ENCODE measurements at regions not wholly inside any gene's neighbourhood (a gene's known extent, or its start where the extent isn't known, plus 50 kb on each side); places are given as distances from the start of the nearest gene placed in this dataset.

- Histone ChIP-seq H3K9me2 (replicated peaks; ENCODE audit: insufficient read depth, low read length) (no peaks in the 10 kb centered on the region), H3K9ac (ENCODE audit: low read length) (no peak overlapping the region), H3K4me2 (ENCODE audit: low read depth, low read length, poor library complexity, severe bottlenecking) (no peak overlapping the region), H3F3A (ENCODE audit: insufficient read depth) (no peaks in the 10 kb centered on the region), H3K9me3 (ENCODE audit: insufficient read depth, low read length) (no peaks in the 10 kb centered on the region), H3K79me2 (ENCODE audit: insufficient read depth, low read length) (no peaks in the 10 kb centered on the region), H4K20me1 (ENCODE audit: low read depth, low read length) (no peaks in the 10 kb centered on the region), H3K27ac (ENCODE audit: low read depth, low read length) (no peak overlapping the region), H3K27me3 (ENCODE audit: low read length) (no peaks in the 10 kb centered on the region), H3K36me3 (ENCODE audit: low read length) (no peaks in the 10 kb centered on the region), H3K4me3 (ENCODE audit: insufficient read depth, low read length, poor library complexity, severe bottlenecking) (no peak overlapping the region), H2AFZ (ENCODE audit: low read depth, low read length, severe bottlenecking) (no peak overlapping the region)
- TF ChIP-seq CTCF (IDR thresholded peaks at IDR 0.05; ENCODE audit: insufficient read depth, low read length, poor library complexity, severe bottlenecking) (no peak), EZH2phosphoT487 (conservative IDR thresholded peaks at IDR 0.05; ENCODE audit: low read length) (no peak)
Observed at GRCh38 chr18:11429876-11430275, 179.5 kb upstream of the SLC35G4 start.

- H3K36me3 ChIP-seq (ENCODE audit: low read length) = no peaks in the 10 kb centered on the region
- H3K4me3 ChIP-seq (ENCODE audit: insufficient read depth, low read length, poor library complexity, severe bottlenecking) = no peak overlapping the region
Observed at GRCh38 chr18:11425211-11425610, 184.2 kb upstream of the SLC35G4 start.

DNA sequence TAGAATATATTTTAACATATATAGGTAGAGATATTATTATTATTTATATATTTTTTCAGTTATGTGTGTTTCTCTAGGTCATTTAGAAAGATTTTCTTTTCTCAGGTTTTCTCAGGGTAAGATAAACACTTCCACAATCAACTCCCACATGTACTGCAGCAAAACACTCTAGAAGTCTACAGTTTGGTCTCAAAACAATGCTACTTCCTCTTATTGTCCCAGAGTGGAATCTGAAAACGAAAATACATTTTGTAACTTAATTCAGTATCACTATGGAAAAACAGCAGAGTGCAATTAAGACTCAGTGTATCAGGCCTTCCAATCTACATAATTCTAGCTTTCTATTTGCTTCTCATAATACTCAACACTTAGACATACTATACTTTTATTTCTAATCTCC lies 190.1 kb upstream of the SLC35G4 start:
- no peak overlapping the region for H3K4me2 ChIP-seq (ENCODE audit: low read depth, low read length, poor library complexity, severe bottlenecking)
- H4K20me1 ChIP-seq (ENCODE audit: low read depth, low read length) = no peaks in the 10 kb centered on the region
- no peak overlapping the region for H2AFZ ChIP-seq (ENCODE audit: low read depth, low read length, severe bottlenecking)
- H3K9ac ChIP-seq (ENCODE audit: low read length) = no peak overlapping the region
- H3K9me3 ChIP-seq (ENCODE audit: insufficient read depth, low read length) = no peaks in the 10 kb centered on the region
- H3F3A ChIP-seq (ENCODE audit: insufficient read depth) = no peaks in the 10 kb centered on the region
- H3K79me2 ChIP-seq (ENCODE audit: insufficient read depth, low read length) = no peaks in the 10 kb centered on the region
- no peaks in the 10 kb centered on the region for H3K36me3 ChIP-seq (ENCODE audit: low read length)
- no peak overlapping the region for H3K4me3 ChIP-seq (ENCODE audit: insufficient read depth, low read length, poor library complexity, severe bottlenecking)
- TF ChIP-seq CTCF (IDR thresholded peaks at IDR 0.05; ENCODE audit: insufficient read depth, low read length, poor library complexity, severe bottlenecking) = no peak
- no peak for TF ChIP-seq EZH2phosphoT487 (conservative IDR thresholded peaks at IDR 0.05; ENCODE audit: low read length)
- no peaks in the 10 kb centered on the region for H3K27me3 ChIP-seq (ENCODE audit: low read length)
- H3K27ac ChIP-seq (ENCODE audit: low read depth, low read length) = no peak overlapping the region
- no peaks in the 10 kb centered on the region for H3K9me2 ChIP-seq (replicated peaks; ENCODE audit: insufficient read depth, low read length)

More at GRCh38 chr18:11425211-11425610, 184.2 kb upstream of the SLC35G4 start:
- no peaks in the 10 kb centered on the region for H3K9me3 ChIP-seq (ENCODE audit: insufficient read depth, low read length)
- no peak overlapping the region for H3K4me2 ChIP-seq (ENCODE audit: low read depth, low read length, poor library complexity, severe bottlenecking)
- no peak overlapping the region for H2AFZ ChIP-seq (ENCODE audit: low read depth, low read length, severe bottlenecking)
- no peaks in the 10 kb centered on the region for H3K9me2 ChIP-seq (replicated peaks; ENCODE audit: insufficient read depth, low read length)
- H3K9ac ChIP-seq (ENCODE audit: low read length) = no peak overlapping the region
- no peaks in the 10 kb centered on the region for H4K20me1 ChIP-seq (ENCODE audit: low read depth, low read length)
- no peak overlapping the region for H3K27ac ChIP-seq (ENCODE audit: low read depth, low read length)
- TF ChIP-seq CTCF (IDR thresholded peaks at IDR 0.05; ENCODE audit: insufficient read depth, low read length, poor library complexity, severe bottlenecking) = no peak
- TF ChIP-seq EZH2phosphoT487 (conservative IDR thresholded peaks at IDR 0.05; ENCODE audit: low read length) = no peak
- no peaks in the 10 kb centered on the region for H3K79me2 ChIP-seq (ENCODE audit: insufficient read depth, low read length)
- no peaks in the 10 kb centered on the region for H3K27me3 ChIP-seq (ENCODE audit: low read length)
- H3F3A ChIP-seq (ENCODE audit: insufficient read depth) = no peaks in the 10 kb centered on the region

Measured in SU-DHL-6 (cell line).